ENCODE measurements at regions not wholly inside any gene's neighbourhood (a gene's known extent, or its start where the extent isn't known, plus 50 kb on each side); places are given as distances from the start of the nearest gene placed in this dataset.

- DNase-seq: no peak
Measured at GRCh38 chr2:136259551-136259950, 141.6 kb upstream of the CXCR4 start.

- DNase-seq: no peak
Measured at GRCh38 chr2:136257893-136258292, 139.9 kb upstream of the CXCR4 start.

GRCh38 chr2:136255648-136256461 lies 137.9 kb upstream of the CXCR4 start:
- DNase-seq: peak in 1 of 2 donors; percentile 56

- no peak for DNase-seq
Measured at GRCh38 chr2:136255127-136255526, 137.2 kb upstream of the CXCR4 start.

- no peak for DNase-seq
Measured at GRCh38 chr2:136254681-136255080, 136.7 kb upstream of the CXCR4 start.

GRCh38 chr2:136253288-136254004 lies 135.5 kb upstream of the CXCR4 start:
- peak in 1 of 2 donors; percentile 47 for DNase-seq

GRCh38 chr2:136251885-136252585 lies 134.1 kb upstream of the CXCR4 start:
- no peak for DNase-seq

GRCh38 chr2:136251197-136251884 lies 133.4 kb upstream of the CXCR4 start:
- DNase-seq: no peak

- DNase-seq: no peak
Measured at GRCh38 chr2:136250131-136250530, 132.2 kb upstream of the CXCR4 start.

- DNase-seq: no peak
Measured at GRCh38 chr2:136248907-136249306, 131.0 kb upstream of the CXCR4 start.

GRCh38 chr2:136248242-136248641 lies 130.3 kb upstream of the CXCR4 start:
- DNase-seq: no peak

GRCh38 chr2:136247204-136247950 lies 129.4 kb upstream of the CXCR4 start:
- DNase-seq: no peak

- peak in 1 of 2 donors; percentile 71 for DNase-seq
Measured at GRCh38 chr2:136246086-136246669, 128.2 kb upstream of the CXCR4 start.

- no peak for DNase-seq
Measured at GRCh38 chr2:136245211-136245610, 127.3 kb upstream of the CXCR4 start.

GRCh38 chr2:136244536-136244885 lies 126.6 kb upstream of the CXCR4 start:
- DNase-seq: no peak

- no peak for DNase-seq
Measured at GRCh38 chr2:136243638-136244535, 125.9 kb upstream of the CXCR4 start.

GRCh38 chr2:136242687-136243277 lies 124.8 kb upstream of the CXCR4 start:
- DNase-seq: peak; percentile 55 to 57

- no peak for DNase-seq
Measured at GRCh38 chr2:136242100-136242499, 124.2 kb upstream of the CXCR4 start.

GRCh38 chr2:136239079-136239685 lies 121.2 kb upstream of the CXCR4 start:
- DNase-seq: peak in 1 of 2 donors; percentile 73

All from CD4-positive, alpha-beta T cell treated with Interleukin-1 beta for 1 hour (primary cell).